Lower leg skin (tissue), 3 donors: ENCODE measurements at regions not wholly inside any gene's neighbourhood (a gene's known extent, or its start where the extent isn't known, plus 50 kb on each side); places are given as distances from the start of the nearest gene placed in this dataset.

Experiments used
- CTCF ChIP-seq, 3 donors: fragments of 450-650 bp; IDR thresholded peaks; one replicate each; pipeline ENCODE4 v1.5.1; 2016; ENCODE audit warnings: antibody characterized with exemption in 3 of 3, mild to moderate bottlenecking in 3 of 3, moderate library complexity in 2 of 3
- POLR2A ChIP-seq, 2 donors: fragments of 450-650 bp; IDR thresholded peaks; one replicate each; pipeline ENCODE4 v1.6.1; 2016 to 2017; ENCODE audit warnings: antibody characterized with exemption in 2 of 2, mild to moderate bottlenecking in 1 of 2, moderate library complexity in 1 of 2

GRCh38 chr2:219736209-219736608 is 108.8 kb downstream of the SLC4A3 start:
- TF ChIP-seq POLR2A (IDR thresholded peaks at IDR 0.05): no peak
- TF ChIP-seq CTCF (IDR thresholded peaks at IDR 0.05): no peak
